ENCODE measurements at regions not wholly inside any gene's neighbourhood (a gene's known extent, or its start where the extent isn't known, plus 50 kb on each side); places are given as distances from the start of the nearest gene placed in this dataset.

DNA sequence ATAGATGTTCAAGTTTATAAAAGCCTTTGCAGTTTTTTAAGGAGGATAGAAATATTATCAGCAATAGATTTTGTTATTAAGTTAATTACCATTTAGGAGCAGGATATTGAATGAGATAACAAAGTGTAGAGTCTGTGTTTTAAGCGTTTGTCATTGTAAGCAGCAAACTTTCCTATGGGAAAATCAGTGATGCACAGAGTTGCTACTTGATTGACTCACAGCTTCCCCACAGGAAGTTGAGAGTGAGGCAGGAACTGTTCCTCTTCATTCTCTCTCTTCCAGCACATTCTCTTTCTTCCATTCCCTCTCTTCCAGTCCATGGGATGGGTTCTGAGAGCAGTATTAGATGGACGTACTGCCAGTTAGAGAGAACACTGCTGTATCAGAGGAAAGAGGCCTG, 867.7 kb upstream of the AGA start:
- DNase-seq = no peak

DNA sequence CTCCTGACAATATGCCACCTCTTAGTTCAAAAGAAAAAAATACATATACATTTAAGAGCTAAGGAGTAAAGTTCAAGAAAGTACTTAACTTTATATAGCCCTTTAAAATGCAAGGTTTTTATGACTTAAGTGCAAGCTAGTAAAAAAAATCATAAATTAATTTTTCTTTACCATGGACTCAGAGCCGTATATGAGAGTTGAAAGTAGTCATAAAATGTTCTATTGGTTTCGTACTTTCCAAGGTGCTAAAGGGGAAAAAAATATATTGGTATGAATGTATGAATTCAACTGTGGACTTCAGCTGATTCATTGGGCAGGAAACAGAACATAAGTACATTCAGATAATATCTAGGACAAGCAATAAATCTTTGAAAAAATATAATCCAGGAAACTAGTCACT, 869.8 kb upstream of the AGA start:
- no peak for DNase-seq

DNA sequence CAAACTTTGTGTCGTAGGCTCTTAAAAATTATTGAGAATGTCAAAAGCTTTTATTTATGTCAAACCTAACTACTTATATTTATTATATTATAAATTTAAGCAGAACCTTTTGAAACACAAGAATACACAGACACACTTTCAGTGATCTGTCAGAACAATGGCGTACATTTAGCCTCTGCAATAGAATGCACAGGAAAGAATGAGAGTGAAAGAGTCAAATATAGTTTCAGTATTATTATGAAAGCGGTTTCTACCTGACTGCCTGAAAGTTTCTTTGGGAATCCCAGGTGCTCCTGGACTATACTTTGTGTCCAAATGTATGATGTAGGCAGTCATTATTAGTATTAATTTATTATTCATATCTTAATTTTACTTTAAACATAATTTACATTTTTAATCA, 872.0 kb upstream of the AGA start:
- DNase-seq = no peak

DNA sequence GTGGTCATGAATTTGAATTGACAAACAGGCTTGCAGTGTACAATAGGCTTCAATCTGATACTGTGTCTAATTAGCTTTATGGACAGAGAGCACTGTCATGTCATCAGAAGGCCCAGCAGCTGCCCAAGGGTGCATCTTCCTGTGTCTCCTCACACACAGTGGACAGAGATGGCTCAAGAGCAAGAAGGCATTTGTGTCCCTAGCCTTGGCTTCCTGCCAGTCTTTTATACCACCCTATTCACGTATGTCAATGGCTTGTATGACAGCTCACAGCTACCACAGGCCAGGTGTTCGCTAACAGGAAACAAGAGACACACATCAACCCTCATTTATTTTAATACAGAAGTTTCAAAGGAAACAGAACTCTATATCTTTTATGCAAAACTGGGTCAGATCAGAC, 874.0 kb upstream of the AGA start:
- peak; percentile 84 for DNase-seq

DNA sequence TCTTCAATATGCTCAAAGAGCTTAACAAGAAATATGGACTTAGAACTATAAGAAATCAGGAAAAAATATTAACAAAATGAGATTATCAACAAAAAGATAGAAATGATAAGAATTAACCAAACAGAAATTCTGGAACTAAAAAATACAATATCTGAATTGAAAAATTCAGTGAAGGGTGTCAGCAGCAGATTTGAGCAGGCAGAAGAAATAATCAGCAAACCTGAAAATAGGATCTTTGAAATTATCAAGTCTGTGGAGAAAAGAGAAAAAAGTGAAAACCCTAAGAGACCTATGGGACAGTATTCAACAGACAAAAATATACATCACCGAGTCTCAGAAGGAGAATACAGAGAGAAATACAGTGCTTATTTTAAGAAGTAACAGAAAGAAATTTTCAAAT, 877.8 kb upstream of the AGA start:
- DNase-seq = no peak

DNA sequence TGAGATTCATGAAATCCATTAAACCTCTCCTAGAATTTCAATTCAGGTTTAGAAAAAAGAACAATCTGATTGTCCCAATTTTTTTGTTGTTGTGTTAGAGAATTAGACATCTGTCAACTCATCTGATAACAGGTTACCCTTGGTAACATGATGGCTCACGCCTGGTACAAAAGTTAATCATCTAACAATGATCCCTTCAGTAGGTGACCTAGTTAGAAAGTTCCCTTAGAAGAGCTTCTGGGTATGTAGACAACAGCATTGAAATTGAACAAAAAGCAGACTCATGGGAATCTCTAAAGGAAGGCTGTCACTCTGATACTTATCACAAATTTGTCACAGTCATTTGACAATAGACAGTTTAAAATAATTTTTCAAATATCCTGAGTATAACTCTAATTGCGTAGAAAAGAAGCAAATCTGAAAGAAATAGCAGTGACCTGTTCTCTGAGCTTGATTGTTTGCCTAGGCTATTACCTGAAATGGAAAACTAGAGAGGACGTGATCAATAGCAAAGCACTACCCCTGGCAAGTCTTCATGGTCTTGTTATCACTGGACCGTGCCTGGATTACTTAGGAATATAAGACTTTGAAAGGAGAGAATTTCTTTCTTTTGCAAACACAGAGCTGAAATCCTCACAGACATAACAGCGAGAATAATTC, 880.4 kb upstream of the AGA start:
- no peak for DNase-seq

DNA sequence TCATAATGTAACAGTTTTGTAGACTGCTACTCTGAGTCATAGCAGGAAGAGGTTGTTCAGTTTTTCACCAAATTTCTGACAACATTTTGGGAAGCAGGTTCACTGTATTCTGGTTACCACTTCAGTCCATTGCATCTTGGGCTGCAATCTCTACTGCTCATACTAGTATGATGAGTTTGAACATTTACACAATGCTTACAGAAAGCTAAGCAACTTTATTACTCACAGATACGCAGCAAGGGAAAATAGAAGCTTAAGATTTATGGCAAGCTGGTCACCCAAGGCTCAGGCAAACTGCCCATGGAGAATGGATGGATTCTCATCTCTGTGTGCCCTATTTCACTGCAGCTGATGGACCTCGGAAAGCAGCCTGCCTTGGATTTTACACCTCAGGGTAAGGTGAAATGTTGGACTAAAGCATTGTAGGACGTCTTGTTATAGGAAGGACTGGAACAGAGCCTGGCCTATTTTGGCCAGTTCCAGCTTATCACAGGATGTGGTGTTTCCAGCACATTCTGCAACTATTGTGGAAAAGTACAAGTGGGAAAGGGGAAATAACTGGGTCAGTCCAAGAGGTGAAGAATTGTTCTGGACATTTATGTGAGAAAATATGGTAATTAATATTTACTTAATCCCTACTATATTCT, 887.1 kb upstream of the AGA start:
- no peak for DNase-seq

DNA sequence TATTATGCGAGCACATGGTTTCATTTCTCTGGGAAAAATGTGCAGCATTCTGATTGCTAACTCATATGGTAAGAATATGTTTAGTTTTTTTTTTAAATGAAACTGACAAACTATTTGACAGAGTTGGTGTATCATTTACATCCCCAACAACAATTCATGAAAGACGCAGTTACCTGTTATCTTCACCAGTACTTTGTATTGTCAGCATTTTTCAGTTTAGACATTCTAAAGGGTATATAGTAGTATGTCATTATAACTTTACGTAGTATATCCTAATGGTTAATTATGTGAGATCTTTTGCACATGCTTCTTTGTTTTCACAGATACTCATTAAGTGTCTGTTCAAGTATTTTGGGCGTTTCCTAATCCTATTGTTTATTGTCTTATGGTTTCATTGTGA, 891.1 kb upstream of the AGA start:
- DNase-seq = no peak

DNA sequence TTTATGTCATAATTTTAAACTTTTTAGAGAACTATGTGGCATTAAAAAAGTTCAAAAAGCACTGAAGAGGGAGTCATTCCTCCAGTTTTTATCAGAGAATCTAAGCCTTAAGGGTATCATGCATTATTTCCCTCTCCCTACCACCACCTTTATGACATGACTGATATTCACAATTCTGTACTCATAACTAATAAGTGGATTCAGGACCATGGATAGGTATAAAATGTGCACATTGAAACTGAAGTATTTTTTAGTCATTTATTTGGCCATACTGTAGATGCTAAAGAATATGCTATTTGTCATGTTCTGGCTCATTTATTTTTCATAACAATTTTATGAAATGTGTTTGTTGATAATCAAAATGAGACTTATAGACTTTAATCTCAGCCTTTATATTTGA, 897.5 kb upstream of the AGA start:
- no peak for DNase-seq

DNA sequence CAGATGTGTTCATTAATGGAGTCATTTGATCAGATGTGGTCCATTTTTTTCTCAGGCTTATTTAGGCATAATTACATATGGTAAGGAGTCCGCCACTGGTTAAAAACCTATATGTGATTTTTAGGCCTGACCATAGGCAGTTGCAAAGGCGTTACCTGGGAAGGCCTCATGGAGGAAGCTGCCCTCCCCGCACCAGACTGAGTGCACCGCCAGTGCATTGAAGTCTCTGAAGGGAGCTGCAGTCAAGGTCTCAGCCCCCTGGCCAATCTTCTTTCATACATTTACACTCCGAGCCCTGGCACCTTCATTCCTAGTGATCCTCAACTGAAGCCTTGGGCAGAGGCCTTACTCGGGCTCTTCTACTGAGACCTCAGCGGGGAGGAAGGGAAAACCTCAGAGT, 898.2 kb upstream of the AGA start:
- DNase-seq = no peak

DNA sequence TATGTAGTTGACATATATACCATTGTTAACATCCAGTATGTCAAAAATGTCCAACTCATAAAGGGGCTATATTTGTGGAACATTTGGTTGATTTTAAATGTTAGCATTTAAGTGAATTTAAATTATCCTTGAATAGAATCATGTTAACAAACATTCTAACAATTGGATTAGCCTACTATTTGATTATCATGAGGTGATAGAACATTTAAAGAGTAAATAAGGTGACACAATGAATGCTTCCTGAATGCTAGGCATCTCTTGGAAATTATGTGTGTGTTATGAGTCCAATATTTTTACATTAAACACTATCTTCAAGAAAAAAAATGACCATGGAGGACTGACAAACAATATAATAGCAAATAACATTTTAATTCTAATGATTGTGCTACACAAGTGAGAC, 901.9 kb upstream of the AGA start:
- DNase-seq = no peak

DNA sequence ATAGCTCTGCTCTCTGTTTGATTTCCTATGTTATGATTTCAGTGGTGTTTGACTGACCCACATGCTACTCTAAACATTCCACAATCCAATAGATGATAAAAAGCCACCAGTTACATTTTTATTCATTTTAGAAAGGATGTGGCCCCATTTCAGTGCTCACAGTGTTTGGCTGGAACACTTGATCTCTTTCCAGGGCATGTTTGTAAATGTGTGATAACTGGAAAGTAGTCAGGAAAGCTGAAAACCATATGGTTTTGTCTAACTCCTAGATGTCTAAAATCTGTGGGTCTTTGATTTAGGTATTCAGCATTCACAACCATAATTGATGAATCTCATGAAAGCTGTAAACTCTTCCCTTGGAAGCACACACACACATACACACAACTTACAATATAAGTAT, 904.9 kb upstream of the AGA start:
- no peak for DNase-seq

DNA sequence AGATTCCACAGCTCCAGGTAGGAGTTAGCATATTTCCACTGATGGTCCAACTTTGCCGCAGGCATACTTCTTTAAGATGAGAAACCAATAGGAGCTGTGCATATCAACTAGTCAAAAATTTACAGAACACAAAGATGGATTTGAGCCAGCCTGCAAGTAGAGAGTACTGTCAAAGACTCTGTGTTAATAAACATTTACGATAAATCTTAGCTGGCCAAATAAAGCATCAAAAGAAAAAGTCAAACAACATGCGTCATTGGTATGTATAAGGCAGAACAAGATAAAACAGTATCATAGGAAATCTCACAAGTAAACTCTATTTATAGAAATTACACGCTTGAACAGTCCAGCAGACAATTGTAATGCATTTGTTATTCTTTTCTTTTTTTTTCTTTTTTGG, 907.4 kb upstream of the AGA start:
- no peak for DNase-seq

DNA sequence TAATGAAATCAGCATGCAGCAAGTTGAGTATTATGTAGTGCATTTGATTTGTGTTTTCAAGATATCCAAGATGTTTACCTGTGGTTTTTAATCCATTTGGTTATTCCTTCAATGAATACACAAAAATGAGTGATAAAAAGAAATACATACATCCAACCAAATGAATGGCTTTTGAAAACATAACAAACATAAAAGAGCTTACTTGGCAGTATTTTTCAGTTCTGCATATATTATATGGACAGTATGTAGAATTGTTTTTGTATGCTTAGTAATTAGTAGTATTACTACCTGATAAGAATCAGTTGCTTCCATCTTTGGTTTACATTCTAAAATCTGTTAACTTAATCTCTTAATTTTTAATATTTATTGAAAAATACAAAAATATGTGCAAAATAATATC, 908.9 kb upstream of the AGA start:
- no peak for DNase-seq

DNA sequence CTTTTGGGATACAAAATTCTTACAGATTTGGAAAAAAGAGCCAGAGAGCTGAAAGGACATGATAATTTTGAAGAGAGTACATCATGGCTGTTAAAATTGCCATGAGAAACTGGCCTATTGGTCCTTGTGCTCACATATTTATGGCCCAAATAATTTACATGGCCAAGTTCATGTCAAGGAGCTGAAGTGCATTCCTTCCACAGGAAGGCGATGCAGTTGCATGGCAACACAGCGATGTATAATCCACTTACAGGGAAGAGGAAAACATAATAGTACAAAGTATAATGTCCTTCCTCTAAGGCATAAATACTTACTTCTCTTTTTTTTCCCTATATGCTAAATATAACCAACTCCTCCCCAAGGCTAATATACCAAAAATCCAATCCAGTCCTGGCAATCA, 914.5 kb upstream of the AGA start:
- DNase-seq = no peak

DNA sequence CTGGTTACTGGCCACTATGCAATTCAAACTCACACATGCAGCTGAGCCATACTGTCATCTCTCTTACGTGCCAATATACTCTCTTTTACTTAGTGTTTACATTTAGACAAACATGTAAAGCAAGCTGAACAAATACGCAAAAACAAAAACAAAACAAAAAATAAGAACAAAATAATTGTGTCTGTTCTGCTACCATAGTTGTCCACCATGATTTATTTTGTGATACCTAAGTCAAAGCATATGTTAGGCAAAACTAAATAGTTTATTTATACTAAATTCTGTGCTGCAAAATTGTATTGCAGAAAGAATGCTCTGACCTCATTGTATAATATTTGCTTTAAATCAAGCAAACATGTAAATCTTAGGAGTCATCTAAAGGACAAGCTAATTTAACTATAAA, 943.2 kb upstream of the AGA start:
- no peak for DNase-seq

DNA sequence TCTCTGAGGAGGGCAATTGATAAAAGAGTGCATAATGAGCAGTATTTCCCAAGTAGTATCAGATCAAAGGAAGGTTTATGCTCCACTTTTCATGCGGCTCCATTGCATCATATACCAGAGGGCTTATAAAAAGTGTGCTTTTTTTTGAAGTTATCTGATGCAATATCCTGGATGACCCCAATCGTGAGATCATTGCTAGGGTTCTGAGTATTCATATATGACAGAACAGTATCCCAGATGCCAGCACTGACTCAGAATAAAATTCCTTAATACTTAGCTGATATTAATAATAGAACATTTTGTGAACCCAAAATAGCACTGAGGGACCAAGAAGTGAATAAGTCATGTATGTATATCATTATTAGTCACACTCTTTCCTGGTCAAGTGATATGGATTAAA, 945.5 kb upstream of the AGA start:
- no peak for DNase-seq

DNA sequence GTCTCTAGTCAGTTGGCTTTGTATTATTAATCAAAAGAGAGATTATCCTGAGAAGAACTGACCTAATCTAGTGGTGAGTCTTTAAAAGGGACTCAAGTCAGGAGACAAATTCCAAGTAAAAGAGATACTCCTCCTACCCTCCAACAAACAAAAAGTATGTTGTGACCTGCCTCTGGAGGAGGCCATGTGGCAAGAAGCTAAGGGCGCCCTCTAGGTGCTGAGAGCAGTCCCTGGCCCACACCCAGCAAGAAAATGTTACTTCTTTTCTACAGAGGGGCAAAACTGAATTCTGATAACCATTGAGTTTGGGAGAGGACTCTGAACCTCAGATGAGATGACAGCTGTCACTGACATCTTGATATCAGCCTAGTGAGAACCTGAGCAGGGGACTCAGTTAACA, 953.6 kb upstream of the AGA start:
- no peak for DNase-seq

DNA sequence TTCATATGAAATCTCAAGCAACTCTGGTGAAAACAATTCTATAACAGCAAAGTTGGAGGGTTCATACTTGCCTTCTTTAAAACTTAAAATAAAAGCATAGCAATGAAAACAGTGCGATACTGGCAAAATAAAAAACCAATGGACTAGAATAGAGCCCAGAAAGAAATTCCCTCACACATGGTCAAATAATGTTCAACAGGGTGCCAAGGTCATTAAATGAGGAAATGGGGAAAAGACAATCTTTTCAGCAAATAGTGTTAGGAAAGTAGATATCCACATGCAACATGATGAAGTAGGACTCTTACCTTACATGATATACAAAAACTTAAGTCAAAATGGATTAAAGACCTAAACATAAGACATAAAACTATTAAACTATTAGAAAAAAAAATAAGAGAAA, 970.2 kb upstream of the AGA start:
- no peak for DNase-seq

DNA sequence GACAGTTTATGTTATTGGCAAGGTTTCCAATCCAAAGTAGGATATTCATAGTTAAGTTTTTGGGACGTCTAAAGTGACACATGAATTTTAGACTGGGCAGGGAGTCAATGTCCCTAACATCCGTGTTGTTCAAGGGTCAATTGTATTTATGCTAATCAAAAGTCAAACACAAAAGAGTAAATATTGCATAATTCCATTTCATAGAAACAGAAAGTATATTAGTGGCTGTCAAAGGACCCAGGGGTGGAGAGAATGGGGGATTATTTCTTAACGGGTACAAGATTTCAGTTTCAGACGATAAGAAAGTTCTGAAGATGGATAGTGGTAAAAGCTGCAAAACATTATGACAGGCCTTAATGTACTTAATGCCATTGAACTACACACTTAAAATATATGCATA, 971.8 kb upstream of the AGA start:
- DNase-seq = no peak

DNA sequence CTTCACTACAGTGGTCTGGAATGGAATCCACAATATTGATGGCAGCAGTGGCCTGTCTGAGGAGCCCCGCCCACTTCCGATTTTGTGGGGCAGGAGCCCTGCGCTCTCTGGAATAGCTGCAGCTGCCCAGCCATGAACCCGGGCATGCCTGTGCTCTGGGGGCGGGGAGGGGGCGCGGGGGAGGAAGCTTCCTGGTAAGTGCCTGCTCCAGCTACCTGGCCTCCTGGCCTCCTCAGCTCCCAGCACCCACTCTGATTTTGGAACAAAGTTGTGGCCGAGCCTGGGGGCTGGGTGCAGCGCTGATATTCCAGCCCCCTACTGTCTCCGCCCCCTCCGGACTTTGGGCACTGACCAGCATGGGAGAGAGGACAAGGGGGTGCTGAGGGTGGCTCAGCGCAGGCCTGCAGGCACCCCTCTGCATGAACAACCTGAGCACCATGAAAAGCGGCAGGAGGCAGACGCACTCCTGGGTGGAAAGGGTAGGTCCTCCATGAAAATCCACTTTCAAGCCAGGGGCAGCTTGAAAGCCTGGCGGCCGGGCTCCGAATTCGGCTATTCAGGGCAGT, 972.7 kb upstream of the AGA start:
- no peak for DNase-seq

DNA sequence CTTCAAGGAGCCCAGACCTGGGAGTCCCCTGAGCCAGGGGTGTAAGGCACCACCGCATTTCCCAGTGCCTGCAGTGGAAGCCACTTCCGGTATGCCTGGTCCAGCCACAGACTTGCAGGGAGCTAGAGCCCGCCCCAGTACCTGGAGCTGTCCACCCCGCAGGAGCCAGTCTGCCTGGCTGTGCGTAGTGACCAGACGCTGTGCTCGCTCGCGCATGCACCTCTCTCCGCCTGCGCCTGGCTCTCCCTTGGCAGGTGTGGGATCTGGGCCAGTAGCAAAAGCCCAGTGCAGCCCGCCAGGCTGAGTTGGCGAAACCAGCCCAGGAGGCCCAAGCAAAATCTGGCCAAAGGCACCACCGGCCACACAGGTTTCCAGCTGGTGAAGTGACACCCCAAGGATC, 973.7 kb upstream of the AGA start:
- no peak for DNase-seq

DNA sequence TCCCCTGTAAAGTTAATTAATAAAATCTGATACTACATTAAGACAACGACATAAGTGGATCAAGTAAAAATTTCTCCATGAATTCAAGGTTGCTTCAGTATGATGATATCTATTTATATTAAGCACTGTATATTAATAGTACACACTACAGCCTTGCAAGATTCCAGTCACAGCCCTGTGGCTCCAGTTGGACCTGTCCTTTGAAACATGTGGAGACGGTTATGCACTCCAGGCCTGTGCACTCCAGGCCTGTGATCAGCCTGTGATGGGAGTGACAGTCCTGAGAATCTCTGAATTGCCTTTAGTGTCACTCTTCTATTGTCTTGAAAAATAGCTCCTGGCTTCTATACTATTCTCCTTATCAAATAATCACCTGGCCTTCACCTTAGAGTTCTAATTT, 981.1 kb upstream of the AGA start:
- no peak for DNase-seq

DNA sequence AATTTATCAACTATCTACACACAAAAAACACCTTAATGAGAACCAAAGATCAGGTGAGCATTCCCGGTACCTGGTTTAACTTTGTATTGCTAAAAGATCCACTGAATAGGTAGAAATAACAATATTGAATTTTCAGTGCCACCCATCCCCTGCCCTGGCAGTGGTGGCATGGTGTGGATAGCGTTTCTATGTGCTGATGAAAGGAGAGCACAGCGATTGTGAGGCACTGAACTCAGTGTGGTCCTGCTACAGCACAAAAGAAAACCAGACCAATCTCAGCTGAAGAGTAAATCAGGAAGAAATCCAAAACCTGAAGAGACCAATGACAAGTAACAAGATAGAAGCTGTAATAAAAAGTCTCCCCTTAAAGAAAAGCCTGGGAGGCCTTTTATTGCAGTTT, 984.6 kb upstream of the AGA start:
- DNase-seq = no peak

DNA sequence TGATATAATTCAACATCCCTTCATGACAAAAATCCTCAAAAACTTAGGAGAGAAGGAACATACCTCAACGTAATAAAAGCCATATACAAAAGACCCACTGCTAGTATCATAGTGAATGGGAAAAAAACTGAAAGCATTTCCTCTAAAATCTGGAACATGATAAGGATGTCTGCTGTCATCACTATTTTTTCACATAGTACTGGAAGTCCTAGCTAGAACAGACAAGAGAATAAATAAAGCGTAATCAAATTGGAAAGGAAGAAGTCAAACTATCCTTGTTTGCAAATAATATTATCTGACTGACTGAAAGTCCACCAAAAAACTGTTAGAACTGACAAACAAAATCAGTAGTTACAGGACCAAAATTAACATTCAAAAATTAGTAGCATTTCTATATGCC, 985.4 kb upstream of the AGA start:
- no peak for DNase-seq
